ENCODE measurements at regions not wholly inside any gene's neighbourhood (a gene's known extent, or its start where the extent isn't known, plus 50 kb on each side); places are given as distances from the start of the nearest gene placed in this dataset.

GRCh38 chr17:53390575-53390974 is 432.2 kb upstream of the KIF2B start:
- no peak for TF ChIP-seq CEBPB (IDR thresholded peaks at IDR 0.05)
- TF ChIP-seq EP300 (IDR thresholded peaks at IDR 0.05; ENCODE audit: borderline replicate concordance): no peak
- TF ChIP-seq TAF1 (IDR thresholded peaks at IDR 0.05; ENCODE audit: low read depth): no peak
- TF ChIP-seq ZBTB7A (IDR thresholded peaks at IDR 0.05; ENCODE audit: low read depth): no peak
- TF ChIP-seq RAD21 (IDR thresholded peaks at IDR 0.05; ENCODE audit: low read depth): no peak
- TF ChIP-seq USF1 (IDR thresholded peaks at IDR 0.05): no peak
- no peak for TF ChIP-seq REST (IDR thresholded peaks at IDR 0.05; ENCODE audit: low read depth)
- TF ChIP-seq EGR1 (IDR thresholded peaks at IDR 0.05): no peak
- no peak for TF ChIP-seq MAX (IDR thresholded peaks at IDR 0.05)
- TF ChIP-seq CREB1 (IDR thresholded peaks at IDR 0.05; ENCODE audit: low read depth): no peak
- TF ChIP-seq TEAD4 (IDR thresholded peaks at IDR 0.05): no peak
- no peak for TF ChIP-seq NFIC (IDR thresholded peaks at IDR 0.05)
- TF ChIP-seq YY1 (IDR thresholded peaks at IDR 0.05; ENCODE audit: low read depth): no peak

All from Ishikawa (cell line).